Panc1 (cell line): ENCODE measurements at regions not wholly inside any gene's neighbourhood (a gene's known extent, or its start where the extent isn't known, plus 50 kb on each side); places are given as distances from the start of the nearest gene placed in this dataset.

Experiments used
- POLR2AphosphoS5 ChIP-seq: IDR thresholded peaks from 2 replicates; pipeline ENCODE4 v1.6.1; 2012; ENCODE audit warnings: mild to moderate bottlenecking, low read depth, low read length, moderate library complexity
- TF ChIP-seq, protein P1 (sequence below): fragments of 450-650 bp; IDR thresholded peaks from 2 replicates; pipeline ENCODE4 v1.5.1; 2017; ENCODE audit warnings: mild to moderate bottlenecking

DNA sequence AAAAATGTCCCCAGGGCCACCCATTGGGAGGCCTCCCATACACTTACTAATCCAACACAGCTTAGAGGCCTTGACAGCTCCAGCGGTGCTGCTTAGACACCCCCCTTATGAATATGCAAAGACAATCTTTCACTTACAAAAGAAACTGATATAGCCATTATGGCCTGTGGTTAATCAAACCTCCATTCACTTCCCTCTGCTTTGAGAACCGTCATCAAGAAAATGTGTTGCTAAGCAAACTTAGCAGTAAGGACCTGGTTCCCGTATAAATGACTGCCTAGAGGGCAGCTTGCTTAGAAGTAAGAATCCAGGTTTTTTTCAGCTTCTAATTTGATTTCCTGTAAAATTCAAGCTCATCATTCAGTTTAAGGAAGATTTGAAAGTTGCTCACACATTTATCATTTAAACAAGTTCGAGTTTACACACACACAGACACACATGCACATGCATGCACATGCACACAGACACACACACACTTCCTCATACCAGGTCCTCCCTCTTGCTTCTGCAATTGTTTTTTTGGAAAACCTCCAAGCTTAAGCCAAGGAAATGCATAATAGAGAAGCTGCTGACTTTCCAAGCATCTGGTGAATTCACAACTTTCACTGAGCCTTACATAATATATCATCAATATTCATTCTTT is 137.7 kb upstream of the BLID start:
- no peak for TF ChIP-seq POLR2AphosphoS5
- TF ChIP-seq, protein P1, sequence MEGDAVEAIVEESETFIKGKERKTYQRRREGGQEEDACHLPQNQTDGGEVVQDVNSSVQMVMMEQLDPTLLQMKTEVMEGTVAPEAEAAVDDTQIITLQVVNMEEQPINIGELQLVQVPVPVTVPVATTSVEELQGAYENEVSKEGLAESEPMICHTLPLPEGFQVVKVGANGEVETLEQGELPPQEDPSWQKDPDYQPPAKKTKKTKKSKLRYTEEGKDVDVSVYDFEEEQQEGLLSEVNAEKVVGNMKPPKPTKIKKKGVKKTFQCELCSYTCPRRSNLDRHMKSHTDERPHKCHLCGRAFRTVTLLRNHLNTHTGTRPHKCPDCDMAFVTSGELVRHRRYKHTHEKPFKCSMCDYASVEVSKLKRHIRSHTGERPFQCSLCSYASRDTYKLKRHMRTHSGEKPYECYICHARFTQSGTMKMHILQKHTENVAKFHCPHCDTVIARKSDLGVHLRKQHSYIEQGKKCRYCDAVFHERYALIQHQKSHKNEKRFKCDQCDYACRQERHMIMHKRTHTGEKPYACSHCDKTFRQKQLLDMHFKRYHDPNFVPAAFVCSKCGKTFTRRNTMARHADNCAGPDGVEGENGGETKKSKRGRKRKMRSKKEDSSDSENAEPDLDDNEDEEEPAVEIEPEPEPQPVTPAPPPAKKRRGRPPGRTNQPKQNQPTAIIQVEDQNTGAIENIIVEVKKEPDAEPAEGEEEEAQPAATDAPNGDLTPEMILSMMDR, result no peak
